Activated T-cell treated with anti-CD3 and anti-CD28 coated beads, Interleukin-2, amount 50 U/mL, for 24 hours (primary cell): ENCODE measurements at regions not wholly inside any gene's neighbourhood (a gene's known extent, or its start where the extent isn't known, plus 50 kb on each side); places are given as distances from the start of the nearest gene placed in this dataset.

Experiments used
- DNase-seq: peaks from one replicate; pipeline ENCODE4 v3.0.0-alpha.2; 2020
- H3K27ac Mint-ChIP-seq: 2 replicates; pipeline ENCODE4 v1.8.0; 2020; ENCODE audit warnings: mild to moderate bottlenecking, mixed read lengths
- H3K27me3 Mint-ChIP-seq: 2 replicates; pipeline ENCODE4 v1.8.0; 2020; ENCODE audit warnings: mixed read lengths
- H3K36me3 Mint-ChIP-seq: 2 replicates; pipeline ENCODE4 v1.8.0; 2020; ENCODE audit warnings: low read depth, mixed read lengths
- H3K4me1 Mint-ChIP-seq: 2 replicates; pipeline ENCODE4 v1.8.0; 2020; ENCODE audit warnings: low read depth, mixed read lengths
- H3K4me3 Mint-ChIP-seq: 2 replicates; pipeline ENCODE4 v1.8.0; 2020; ENCODE audit warnings: mild to moderate bottlenecking, moderate library complexity, mixed read lengths
- H3K9me3 Mint-ChIP-seq: 2 replicates; pipeline ENCODE4 v1.8.0; 2020; ENCODE audit warnings: mixed read lengths

DNA sequence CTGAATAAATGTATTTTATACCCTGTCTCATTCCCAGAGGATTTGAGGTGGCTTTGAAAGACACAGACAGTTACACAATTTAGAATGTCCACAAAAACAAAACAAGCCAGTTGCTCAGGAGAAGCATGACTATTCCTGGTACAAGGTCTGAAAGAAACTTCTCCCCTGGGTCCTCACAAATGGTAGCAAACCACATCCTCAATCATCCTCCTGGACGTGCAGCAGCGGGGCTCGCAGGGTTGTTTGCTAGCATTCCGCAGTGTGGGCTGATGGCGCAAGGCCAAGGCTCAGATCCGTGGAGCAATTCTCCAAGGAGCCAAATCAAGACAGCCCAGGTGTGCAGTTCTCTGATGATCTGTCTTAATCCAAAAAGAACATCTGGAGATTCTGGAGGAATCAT lies 210.3 kb downstream of the ACTL7B start:
- Mint-ChIP-seq H3K4me3 (no peak overlapping the region), H3K4me1 (no peaks in the 10 kb centered on the region), H3K27ac (no peak overlapping the region), H3K27me3 (no peaks in the 10 kb centered on the region), H3K36me3 (no peaks in the 10 kb centered on the region), H3K9me3 (no peaks in the 10 kb centered on the region)
- DNase-seq: no peak

DNA sequence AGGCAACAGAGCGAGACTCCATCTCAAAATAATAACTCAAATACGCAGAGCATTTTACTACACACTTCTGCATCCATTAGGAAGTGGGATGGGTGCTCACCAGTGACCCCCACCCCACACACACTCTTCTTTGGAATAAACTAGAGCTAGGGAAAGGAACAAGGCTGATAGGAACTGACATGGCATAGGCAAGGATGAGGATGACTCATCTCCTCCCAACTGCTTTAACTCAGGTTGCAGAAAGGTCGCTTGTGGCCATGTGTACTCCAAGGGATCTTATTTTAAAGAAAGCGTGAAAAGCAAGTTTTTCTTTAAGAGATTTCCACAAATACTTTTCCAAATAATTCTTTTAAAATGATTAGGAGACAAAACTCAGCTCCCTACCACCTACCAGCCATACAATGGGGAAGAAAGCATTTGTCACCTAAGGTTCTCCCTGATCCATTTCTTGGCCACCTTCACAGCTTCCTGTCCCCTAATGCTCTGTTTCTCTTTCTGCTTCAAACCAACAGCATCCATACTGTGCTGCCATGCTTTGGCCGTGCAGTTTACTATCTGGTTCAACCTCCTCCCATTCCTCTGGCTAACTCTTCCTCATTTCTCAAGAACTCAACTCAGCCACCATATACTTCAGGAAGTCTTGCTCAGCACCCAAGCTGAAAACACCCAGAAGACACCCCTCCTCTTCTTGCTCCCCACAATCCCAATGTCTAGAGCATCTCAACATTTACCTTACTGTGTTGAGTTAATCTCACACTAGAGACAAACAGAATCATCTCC lies 211.9 kb downstream of the ACTL7B start:
- no peak for DNase-seq
- Mint-ChIP-seq H3K4me3 (no peak overlapping the region), H3K36me3 (no peaks in the 10 kb centered on the region), H3K27me3 (no peaks in the 10 kb centered on the region), H3K9me3 (no peaks in the 10 kb centered on the region), H3K4me1 (no peaks in the 10 kb centered on the region), H3K27ac (no peak overlapping the region)

DNA sequence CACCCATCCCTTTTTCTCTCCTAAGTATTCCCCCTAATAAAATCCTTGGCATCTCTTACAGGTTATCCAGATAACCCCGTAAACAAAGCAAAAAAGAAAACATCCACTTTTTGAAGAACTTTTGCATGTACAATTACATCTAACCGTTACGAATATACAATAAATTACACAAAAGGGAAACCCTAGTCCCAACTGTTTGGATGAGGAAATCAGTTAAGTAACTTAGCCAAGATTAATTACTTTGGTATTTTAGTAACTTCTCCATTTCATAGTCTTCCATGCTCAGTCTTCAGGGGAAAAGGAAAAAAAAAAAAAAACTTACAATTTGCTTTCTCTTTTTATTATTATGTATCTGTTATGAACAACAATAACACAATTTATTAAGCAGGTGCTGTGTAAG lies 212.9 kb downstream of the ACTL7B start:
- H3K4me3 Mint-ChIP-seq: no peak overlapping the region
- H3K27ac Mint-ChIP-seq: no peak overlapping the region
- no peaks in the 10 kb centered on the region for H3K4me1 Mint-ChIP-seq
- H3K27me3 Mint-ChIP-seq: no peaks in the 10 kb centered on the region
- H3K9me3 Mint-ChIP-seq: no peaks in the 10 kb centered on the region
- no peaks in the 10 kb centered on the region for H3K36me3 Mint-ChIP-seq
- no peak for DNase-seq

DNA sequence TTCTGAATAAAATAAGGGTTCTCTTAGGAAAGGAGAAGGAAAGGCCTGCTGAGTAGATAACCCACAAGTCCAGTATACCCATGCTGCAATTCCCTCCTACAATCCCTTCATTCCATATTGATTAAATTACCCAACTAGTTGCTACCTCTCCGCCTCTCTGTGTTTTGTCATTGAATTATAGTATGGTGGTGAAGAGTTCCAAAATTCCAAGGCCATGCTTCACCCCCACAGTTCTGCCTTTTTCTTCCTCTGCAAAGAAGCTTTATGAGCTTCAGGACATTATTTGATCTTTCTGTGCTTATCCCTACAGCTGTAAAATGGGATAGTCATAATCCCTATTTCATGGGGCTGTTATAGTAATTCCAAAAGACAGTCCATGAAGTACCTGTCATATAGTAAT lies 215.6 kb downstream of the ACTL7B start:
- no peaks in the 10 kb centered on the region for H3K27me3 Mint-ChIP-seq
- H3K27ac Mint-ChIP-seq: no peak overlapping the region
- no peaks in the 10 kb centered on the region for H3K4me1 Mint-ChIP-seq
- H3K4me3 Mint-ChIP-seq: no peak overlapping the region
- H3K9me3 Mint-ChIP-seq: no peaks in the 10 kb centered on the region
- DNase-seq: no peak
- H3K36me3 Mint-ChIP-seq: no peaks in the 10 kb centered on the region

GRCh38 chr9:108639696-108640095 lies 216.1 kb downstream of the ACTL7B start:
- DNase-seq: no peak
- Mint-ChIP-seq H3K27ac (no peak overlapping the region), H3K27me3 (no peaks in the 10 kb centered on the region), H3K9me3 (no peaks in the 10 kb centered on the region), H3K4me1 (no peaks in the 10 kb centered on the region), H3K36me3 (no peaks in the 10 kb centered on the region), H3K4me3 (no peak overlapping the region)

GRCh38 chr9:108639091-108639490 lies 216.7 kb downstream of the ACTL7B start:
- Mint-ChIP-seq H3K4me3 (no peak overlapping the region), H3K36me3 (no peaks in the 10 kb centered on the region), H3K27me3 (no peaks in the 10 kb centered on the region), H3K4me1 (no peaks in the 10 kb centered on the region), H3K27ac (no peak overlapping the region), H3K9me3 (no peaks in the 10 kb centered on the region)
- no peak for DNase-seq

- Mint-ChIP-seq H3K4me1 (no peaks in the 10 kb centered on the region), H3K36me3 (no peaks in the 10 kb centered on the region), H3K4me3 (no peak overlapping the region), H3K27me3 (no peaks in the 10 kb centered on the region), H3K9me3 (no peaks in the 10 kb centered on the region), H3K27ac (no peak overlapping the region)
- no peak for DNase-seq
These were observed 218.4 kb downstream of the ACTL7B start for GRCh38 chr9:108637340-108637739.

DNA sequence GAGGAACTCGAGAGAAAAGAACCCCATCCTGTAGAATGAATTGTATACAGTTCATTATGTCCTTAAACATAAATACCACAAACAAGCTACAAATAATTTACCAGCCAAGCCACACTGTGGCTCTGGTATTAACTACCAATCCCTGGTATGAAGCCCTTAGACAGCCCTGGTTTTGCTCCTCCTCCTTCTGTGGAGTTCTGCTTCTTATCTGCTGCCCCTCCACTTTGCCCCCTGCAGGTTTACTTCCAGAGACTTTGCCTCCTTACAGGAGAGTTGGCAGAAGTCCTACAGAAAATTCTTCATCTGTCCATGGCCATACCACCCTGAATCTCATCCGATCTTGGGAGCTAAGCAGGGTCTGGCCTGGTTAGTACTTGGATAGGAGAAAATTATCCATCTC lies 219.8 kb downstream of the ACTL7B start:
- Mint-ChIP-seq H3K4me1 (no peaks in the 10 kb centered on the region), H3K36me3 (no peaks in the 10 kb centered on the region), H3K27ac (no peak overlapping the region), H3K9me3 (no peaks in the 10 kb centered on the region), H3K4me3 (no peak overlapping the region), H3K27me3 (no peaks in the 10 kb centered on the region)
- no peak for DNase-seq

GRCh38 chr9:108634672-108635462 lies 220.9 kb downstream of the ACTL7B start:
- no peak for DNase-seq
- Mint-ChIP-seq H3K9me3 (no peaks in the 10 kb centered on the region), H3K27ac (no peak overlapping the region), H3K36me3 (no peaks in the 10 kb centered on the region), H3K4me3 (no peak overlapping the region), H3K4me1 (no peaks in the 10 kb centered on the region), H3K27me3 (no peaks in the 10 kb centered on the region)

DNA sequence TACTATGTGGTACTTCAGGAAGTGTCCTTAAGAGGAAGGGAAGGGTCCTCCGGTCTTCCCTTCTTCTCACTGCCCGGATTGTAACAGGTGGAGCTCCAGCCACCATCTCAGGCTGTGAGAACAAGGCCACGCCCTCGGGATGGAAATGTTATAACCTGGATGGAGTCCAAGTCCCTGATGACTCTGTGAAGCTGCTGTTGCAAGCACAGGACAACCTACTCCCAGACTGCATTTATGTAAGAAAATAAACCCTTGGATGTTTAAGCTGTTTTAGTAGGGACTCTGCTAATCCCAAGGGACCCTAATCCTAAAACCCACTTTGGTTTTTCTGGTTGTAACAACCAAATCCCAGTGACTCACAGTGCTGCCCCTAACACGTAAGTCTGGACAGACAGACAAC lies 221.6 kb downstream of the ACTL7B start:
- no peak for DNase-seq
- Mint-ChIP-seq H3K4me3 (no peak overlapping the region), H3K4me1 (no peaks in the 10 kb centered on the region), H3K9me3 (no peaks in the 10 kb centered on the region), H3K27ac (no peak overlapping the region), H3K27me3 (no peaks in the 10 kb centered on the region), H3K36me3 (no peaks in the 10 kb centered on the region)

DNA sequence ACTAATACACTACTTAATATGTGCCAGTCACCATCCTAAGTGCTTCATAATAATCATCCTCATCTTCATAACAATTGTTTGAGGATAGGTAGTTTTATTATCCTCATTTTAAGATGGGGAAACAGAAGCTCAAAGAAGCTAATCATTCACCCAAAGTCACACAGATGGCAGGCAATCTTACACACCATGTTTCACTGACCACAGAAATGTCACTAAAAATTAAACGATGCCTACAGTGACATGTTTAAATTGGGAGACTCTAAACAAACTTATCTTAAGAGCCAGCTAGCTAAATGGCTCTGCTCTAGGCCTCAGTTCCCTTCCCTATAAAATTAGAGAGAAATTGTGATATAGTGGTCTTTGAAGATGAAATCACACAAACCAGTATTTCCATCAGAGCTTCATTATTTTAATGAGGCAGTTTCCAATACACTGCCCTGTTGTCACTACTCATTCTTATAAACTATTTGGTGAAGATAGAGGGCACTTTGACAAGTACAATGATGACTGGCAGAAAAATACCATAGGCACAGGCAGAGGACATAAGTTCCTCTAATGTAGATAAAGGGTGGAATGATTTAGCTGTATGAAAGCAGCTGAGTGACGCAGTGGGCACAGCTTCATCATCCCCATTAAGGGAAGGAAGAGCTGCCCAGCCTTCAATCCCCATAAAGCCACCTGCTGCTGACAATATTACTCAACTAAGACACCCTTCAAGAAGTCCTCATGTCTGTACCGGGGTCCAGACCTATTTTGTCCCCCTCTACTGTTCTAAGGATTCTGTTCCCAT lies 224.1 kb downstream of the ACTL7B start:
- Mint-ChIP-seq H3K4me3 (no peak overlapping the region), H3K27me3 (no peaks in the 10 kb centered on the region), H3K9me3 (no peaks in the 10 kb centered on the region), H3K27ac (no peak overlapping the region), H3K36me3 (no peaks in the 10 kb centered on the region), H3K4me1 (no peaks in the 10 kb centered on the region)
- no peak for DNase-seq

DNA sequence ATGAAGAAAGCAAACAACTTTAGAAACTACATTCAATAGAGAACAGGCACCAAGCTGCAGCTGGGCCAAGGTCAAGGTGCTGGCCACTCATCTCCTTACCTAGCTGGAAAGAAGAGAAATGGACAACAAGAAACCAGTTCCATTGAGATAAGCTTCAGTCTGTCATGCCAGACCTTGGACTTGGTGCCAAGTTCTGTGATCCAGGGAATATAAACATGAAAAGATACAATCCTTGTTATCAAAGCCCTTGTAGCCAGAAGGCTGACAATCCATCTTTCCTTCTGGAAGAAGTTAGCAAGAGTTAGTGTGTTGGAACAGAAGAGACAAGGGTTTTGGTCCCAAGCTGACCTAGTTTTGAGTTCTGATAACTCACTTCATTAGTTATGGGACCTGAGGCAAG lies 227.5 kb downstream of the ACTL7B start:
- H3K27ac Mint-ChIP-seq: no peak overlapping the region

DNA sequence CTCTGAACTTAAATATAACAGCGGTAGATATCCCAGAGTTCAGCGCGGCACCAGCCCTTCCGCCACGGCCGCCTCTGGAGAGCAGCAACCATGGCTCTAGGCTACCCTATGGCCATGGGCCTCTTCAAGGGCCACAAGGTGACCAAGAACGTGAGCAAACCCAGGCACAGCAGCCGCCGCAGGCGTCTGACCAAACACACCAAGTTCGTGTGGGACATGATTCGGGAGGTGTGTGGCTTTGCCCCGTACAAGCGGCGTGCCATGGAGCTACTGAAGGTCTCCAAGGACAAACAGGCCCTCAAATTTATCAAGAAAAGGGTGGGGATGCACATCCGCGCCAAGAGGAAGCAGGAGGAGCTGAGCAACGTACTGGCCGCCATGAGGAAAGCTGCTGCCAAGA lies 229.0 kb downstream of the ACTL7B start:
- H3K36me3 Mint-ChIP-seq: no peaks in the 10 kb centered on the region
- DNase-seq: no peak

More for the DNA sequence above, 227.5 kb downstream of the ACTL7B start:
- Mint-ChIP-seq H3K4me3 (no peak overlapping the region), H3K27me3 (no peaks in the 10 kb centered on the region), H3K9me3 (no peaks in the 10 kb centered on the region), H3K36me3 (no peaks in the 10 kb centered on the region), H3K4me1 (no peaks in the 10 kb centered on the region)
- no peak for DNase-seq

DNA sequence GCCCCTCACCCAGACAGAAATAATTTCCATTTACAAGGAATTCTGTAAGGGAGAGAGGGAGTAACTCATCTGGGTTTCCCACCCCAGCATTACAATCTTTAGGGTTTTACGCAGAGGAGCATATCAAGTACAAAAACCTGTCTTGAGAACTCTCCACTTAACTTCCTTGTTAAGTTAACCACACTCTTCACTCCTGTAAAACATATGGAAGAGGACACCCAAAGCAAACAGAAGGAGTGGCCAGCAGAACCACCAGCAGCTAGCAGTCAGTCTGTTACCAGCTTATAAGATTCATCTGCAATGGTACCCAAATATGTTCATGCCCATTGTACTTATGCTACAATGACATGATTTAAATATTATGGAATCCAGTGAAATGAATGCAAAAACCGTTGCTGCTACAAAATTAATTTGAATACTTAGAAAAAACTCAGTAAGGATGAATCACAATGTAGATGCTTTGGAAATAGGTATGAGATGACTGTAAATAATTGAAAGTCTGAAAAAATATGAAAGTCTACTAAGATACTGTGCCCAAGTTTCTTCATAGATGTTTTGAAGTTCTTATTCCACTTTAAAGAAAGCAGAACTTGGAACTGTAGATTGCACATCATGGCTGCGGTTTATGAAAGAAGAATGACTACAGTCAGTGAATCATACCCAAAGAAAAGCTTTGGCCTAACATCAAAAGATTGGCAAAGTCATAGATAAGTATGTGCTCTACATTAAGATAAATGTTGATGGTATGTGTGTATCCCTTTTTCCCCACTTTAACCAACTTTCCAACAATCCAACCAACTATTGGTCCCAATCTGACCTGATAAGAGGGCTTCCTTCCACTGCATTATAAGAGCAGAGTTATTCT lies 233.6 kb downstream of the ACTL7B start:
- H3K4me1 Mint-ChIP-seq: no peaks in the 10 kb centered on the region
- H3K36me3 Mint-ChIP-seq: no peaks in the 10 kb centered on the region
- no peaks in the 10 kb centered on the region for H3K27me3 Mint-ChIP-seq
- H3K27ac Mint-ChIP-seq: no peak overlapping the region
- no peak overlapping the region for H3K4me3 Mint-ChIP-seq
- DNase-seq: no peak
- no peaks in the 10 kb centered on the region for H3K9me3 Mint-ChIP-seq

More for the DNA sequence above, 229.0 kb downstream of the ACTL7B start:
- Mint-ChIP-seq H3K4me3 (no peak overlapping the region), H3K27ac (no peak overlapping the region), H3K9me3 (no peaks in the 10 kb centered on the region), H3K4me1 (no peaks in the 10 kb centered on the region), H3K27me3 (no peaks in the 10 kb centered on the region)
